ENCODE measurements at regions not wholly inside any gene's neighbourhood (a gene's known extent, or its start where the extent isn't known, plus 50 kb on each side); places are given as distances from the start of the nearest gene placed in this dataset.

DNA sequence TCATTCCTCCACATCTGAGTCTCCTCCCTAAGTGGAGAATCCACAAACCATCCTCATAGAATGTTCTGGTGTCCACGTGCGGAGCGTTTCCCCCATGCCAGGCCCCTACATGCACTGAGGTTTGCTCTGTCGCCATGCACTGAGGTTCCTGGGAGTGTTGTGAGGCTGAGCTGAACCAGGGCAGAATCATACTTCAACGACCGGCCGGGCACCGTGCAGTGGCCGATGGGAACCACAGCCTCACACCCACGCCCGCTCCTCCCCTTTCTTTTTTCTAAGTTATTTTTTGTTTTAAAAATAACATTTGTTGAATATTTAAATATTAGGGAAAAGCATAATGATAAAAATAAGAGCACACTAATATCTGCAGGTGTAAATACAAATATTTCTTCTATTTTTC lies 260.4 kb upstream of the IRX4 start:
- TF ChIP-seq, protein P1, sequence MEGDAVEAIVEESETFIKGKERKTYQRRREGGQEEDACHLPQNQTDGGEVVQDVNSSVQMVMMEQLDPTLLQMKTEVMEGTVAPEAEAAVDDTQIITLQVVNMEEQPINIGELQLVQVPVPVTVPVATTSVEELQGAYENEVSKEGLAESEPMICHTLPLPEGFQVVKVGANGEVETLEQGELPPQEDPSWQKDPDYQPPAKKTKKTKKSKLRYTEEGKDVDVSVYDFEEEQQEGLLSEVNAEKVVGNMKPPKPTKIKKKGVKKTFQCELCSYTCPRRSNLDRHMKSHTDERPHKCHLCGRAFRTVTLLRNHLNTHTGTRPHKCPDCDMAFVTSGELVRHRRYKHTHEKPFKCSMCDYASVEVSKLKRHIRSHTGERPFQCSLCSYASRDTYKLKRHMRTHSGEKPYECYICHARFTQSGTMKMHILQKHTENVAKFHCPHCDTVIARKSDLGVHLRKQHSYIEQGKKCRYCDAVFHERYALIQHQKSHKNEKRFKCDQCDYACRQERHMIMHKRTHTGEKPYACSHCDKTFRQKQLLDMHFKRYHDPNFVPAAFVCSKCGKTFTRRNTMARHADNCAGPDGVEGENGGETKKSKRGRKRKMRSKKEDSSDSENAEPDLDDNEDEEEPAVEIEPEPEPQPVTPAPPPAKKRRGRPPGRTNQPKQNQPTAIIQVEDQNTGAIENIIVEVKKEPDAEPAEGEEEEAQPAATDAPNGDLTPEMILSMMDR (IDR thresholded peaks at IDR 0.05 in 2 of 3, conservative IDR thresholded peaks at IDR 0.05 in 1 of 3; ENCODE audit: borderline replicate concordance in 1 of 3, insufficient read depth in 1 of 3, low read depth in 2 of 3, low read length in 2 of 3) = no peak
- TF ChIP-seq YY1 (IDR thresholded peaks at IDR 0.05; ENCODE audit: extremely low read depth, insufficient replicate concordance, low read depth, low read length) (no peak), ZFX (IDR thresholded peaks at IDR 0.05) (no peak), RAD21 (IDR thresholded peaks at IDR 0.05; ENCODE audit: low read depth) (no peak), ZNF274 (IDR thresholded peaks at IDR 0.05; ENCODE audit: low read depth, low read length) (no peak), EZH2 (IDR thresholded peaks at IDR 0.05) (no peak)
- TF ChIP-seq, protein P2, sequence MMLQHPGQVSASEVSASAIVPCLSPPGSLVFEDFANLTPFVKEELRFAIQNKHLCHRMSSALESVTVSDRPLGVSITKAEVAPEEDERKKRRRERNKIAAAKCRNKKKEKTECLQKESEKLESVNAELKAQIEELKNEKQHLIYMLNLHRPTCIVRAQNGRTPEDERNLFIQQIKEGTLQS (IDR thresholded peaks at IDR 0.05) = no peak

All from HCT116 (cell line).